SK-N-SH (cell line): ENCODE measurements at regions not wholly inside any gene's neighbourhood (a gene's known extent, or its start where the extent isn't known, plus 50 kb on each side); places are given as distances from the start of the nearest gene placed in this dataset.

ENCODE experiments used
- CTCF ChIA-PET: fragments of 300-600, 350-600 bp; formaldehyde crosslinking; extraction: SDS; loops from one replicate; lab custom pipeline; 2021; lab: Yijun Ruan, JAX
- POLR2A ChIA-PET: fragments of 350-600 bp; sonication (Branson Sonifier 250); formaldehyde crosslinking; extraction: SDS; loops from one replicate; lab custom pipeline; 2020; ENCODE audit warnings: antibody characterized with exemption, inconsistent platforms; lab: Yijun Ruan, JAX
- DNase-seq: peaks from one replicate; pipeline ENCODE4 v3.0.0; 2012
- H2AFZ ChIP-seq: fragments of 200-600 bp; sonication (generic); 2 replicates; pipeline ENCODE4 v1.8.1; 2016; ENCODE audit warnings: antibody characterized with exemption, mild to moderate bottlenecking, low read depth
- H3F3A ChIP-seq: fragments of 200-600 bp; sonication (generic); replicated peaks from 2 replicates; pipeline ENCODE3; 2016; ENCODE audit warnings: antibody characterized with exemption, mild to moderate bottlenecking; ENCODE audit not compliant: insufficient read depth
- H3K27ac ChIP-seq, 2 experiments: fragments of 200-500 bp in 1 of 2; fragments of 200-600 bp in 1 of 2; sonication (Bioruptor generic) in 1 of 2; sonication (generic), shearing (Covaris generic) in 1 of 2; 2 replicates each; pipeline versions ENCODE4 v1.5.1 to v1.6.1; 2014 to 2016; ENCODE audit warnings: low read depth in 2 of 2, inconsistent platforms in 1 of 2, low read length in 1 of 2, mild to moderate bottlenecking in 1 of 2, mixed read lengths in 1 of 2
- H3K27me3 ChIP-seq: fragments of 200-600 bp; sonication (generic), shearing (Covaris generic); 2 replicates; pipeline ENCODE4 v1.6.1; 2016; ENCODE audit warnings: mixed run types; ENCODE audit not compliant: insufficient read depth
- H3K36me3 ChIP-seq, 2 experiments: fragments of 200-500 bp in 1 of 2; fragments of 200-600 bp in 1 of 2; sonication (Bioruptor generic) in 1 of 2; sonication (generic) in 1 of 2; replicated peaks in 1 of 2; 2 replicates each; pipeline versions ENCODE3 to v1.5.1; 2014 to 2016; ENCODE audit warnings: low read length in 1 of 2, mild to moderate bottlenecking in 1 of 2; ENCODE audit not compliant: insufficient read depth in 2 of 2, control insufficient read depth in 1 of 2
- H3K4me1 ChIP-seq, 2 experiments: fragments of 200-500 bp in 1 of 2; fragments of 200-600 bp in 1 of 2; sonication (Bioruptor generic) in 1 of 2; sonication (generic), shearing (Covaris generic) in 1 of 2; 2 replicates each; pipeline versions ENCODE4 v1.5.1 to v1.6.1; 2014 to 2016; ENCODE audit warnings: low read depth in 1 of 2, low read length in 1 of 2, mixed run types in 1 of 2; ENCODE audit not compliant: insufficient read depth in 2 of 2, control insufficient read depth in 1 of 2
- H3K4me2 ChIP-seq: fragments of 200-600 bp; sonication (generic), shearing (Covaris generic); 2 replicates; pipeline ENCODE4 v1.6.1; 2017; ENCODE audit warnings: mixed run types
- H3K4me3 ChIP-seq, 2 experiments: fragments of 200-500 bp in 1 of 2; fragments of 200-600 bp in 1 of 2; sonication (Bioruptor generic) in 1 of 2; sonication (generic), shearing (Covaris generic) in 1 of 2; 2 replicates each; pipeline versions ENCODE4 v1.5.1 to v1.8.1; 2014 to 2016; ENCODE audit warnings: low read depth in 2 of 2, inconsistent platforms in 1 of 2, low read length in 1 of 2, mild to moderate bottlenecking in 1 of 2, mixed read lengths in 1 of 2, moderate library complexity in 1 of 2
- H3K79me2 ChIP-seq: fragments of 200-600 bp; sonication (generic); 2 replicates; pipeline ENCODE4 v1.8.1; 2017; ENCODE audit warnings: mild to moderate bottlenecking; ENCODE audit not compliant: insufficient read depth
- H3K9ac ChIP-seq: fragments of 200-600 bp; sonication (generic); 2 replicates; pipeline ENCODE4 v1.6.1; 2017; ENCODE audit warnings: mixed run types
- H3K9me2 ChIP-seq: fragments of 200-600 bp; sonication (generic); 2 replicates; pipeline ENCODE4 v1.6.1; 2017; ENCODE audit warnings: mixed run types
- H3K9me3 ChIP-seq: fragments of 200-600 bp; sonication (generic); 2 replicates; pipeline ENCODE4 v1.6.1; 2017; ENCODE audit warnings: mixed run types, mild to moderate bottlenecking, moderate library complexity
- H4K20me1 ChIP-seq: fragments of 200-600 bp; sonication (generic); 2 replicates; pipeline ENCODE4 v1.6.1; 2017; ENCODE audit warnings: mild to moderate bottlenecking, mixed run types; ENCODE audit not compliant: insufficient read depth
- CHD2 ChIP-seq: fragments of 150-350 bp; IDR thresholded peaks from 2 replicates; pipeline ENCODE4 v1.6.1; 2018; ENCODE audit warnings: low read length; ENCODE audit not compliant: partially characterized antibody
- ELF1 ChIP-seq: IDR thresholded peaks from 2 replicates; pipeline ENCODE4 v1.4.0; 2012
- EZH2phosphoT487 ChIP-seq: fragments of 200-600 bp; sonication (generic); IDR thresholded peaks from 2 replicates; pipeline ENCODE4 v1.6.1; 2017; ENCODE audit warnings: low read depth, mixed run types, mild to moderate bottlenecking, antibody characterized with exemption, moderate library complexity, borderline replicate concordance
- FOSL2 ChIP-seq: IDR thresholded peaks from 2 replicates; pipeline ENCODE4 v1.4.0; 2012; ENCODE audit warnings: low read depth, mild to moderate bottlenecking, moderate library complexity, borderline replicate concordance
- GATA2 ChIP-seq: sonication (generic); formaldehyde crosslinking; IDR thresholded peaks from 2 replicates; pipeline ENCODE4 v1.5.0; 2020; ENCODE audit warnings: mild to moderate bottlenecking, missing genetic modification reagents
- MXI1 ChIP-seq: IDR thresholded peaks from 2 replicates; pipeline ENCODE4 v1.6.1; 2012; ENCODE audit warnings: mild to moderate bottlenecking, low read depth, low read length, improper control_type of control experiment
- NFIC ChIP-seq: IDR thresholded peaks from 2 replicates; pipeline ENCODE4 v1.4.0; 2012; ENCODE audit warnings: borderline replicate concordance
- NRF1 ChIP-seq: IDR thresholded peaks from 2 replicates; pipeline ENCODE4 v1.6.1; 2012; ENCODE audit warnings: low read depth, mild to moderate bottlenecking, low read length
- REST ChIP-seq: IDR thresholded peaks from 2 replicates; pipeline ENCODE4 v1.6.1; 2012; ENCODE audit warnings: mild to moderate bottlenecking, low read depth, low read length, moderate library complexity
- RXRA ChIP-seq: IDR thresholded peaks from 2 replicates; pipeline ENCODE4 v1.4.0; 2012; ENCODE audit warnings: low read depth, mild to moderate bottlenecking, borderline replicate concordance
- SMC3 ChIP-seq: IDR thresholded peaks from 2 replicates; pipeline ENCODE4 v1.6.1; 2012; ENCODE audit warnings: low read depth, low read length, improper control_type of control experiment
- TAF1 ChIP-seq: IDR thresholded peaks from 2 replicates; pipeline ENCODE4 v1.6.1; 2012; ENCODE audit warnings: low read depth, mild to moderate bottlenecking, low read length, moderate library complexity, borderline replicate concordance
- USF1 ChIP-seq: IDR thresholded peaks from 2 replicates; pipeline ENCODE4 v1.4.0; 2012; ENCODE audit warnings: low read depth, borderline replicate concordance
- USF2 ChIP-seq: fragments of 150-350 bp; IDR thresholded peaks from 2 replicates; pipeline ENCODE4 v1.6.1; 2017; ENCODE audit warnings: antibody characterized with exemption, low read length, low read depth, borderline replicate concordance
- ZBTB33 ChIP-seq: IDR thresholded peaks from 2 replicates; pipeline ENCODE4 v1.4.0; 2012; ENCODE audit warnings: low read depth, borderline replicate concordance

GRCh38 chr4:126995235-126995634 lies 637.5 kb upstream of the INTU start:
- Histone ChIP-seq H3K4me1 (no peaks in the 10 kb centered on the region; a peak in 1 of 4 replicates), H3K79me2 (no peaks in the 10 kb centered on the region), H3K9ac (no peak overlapping the region), H3K4me3 (no peak overlapping the region), H3K9me2 (no peaks in the 10 kb centered on the region), H3K4me2 (no peak overlapping the region), H3K27ac (no peak overlapping the region), H3K27me3 (no peaks in the 10 kb centered on the region), H3K9me3 (no peaks in the 10 kb centered on the region), H3F3A (no peaks in the 10 kb centered on the region), H4K20me1 (no peaks in the 10 kb centered on the region), H3K36me3 (no peaks in the 10 kb centered on the region), H2AFZ (no peak overlapping the region)
- TF ChIP-seq CHD2 (no peak), NFIC (no peak), RXRA (no peak), FOSL2 (no peak), SMC3 (no peak), ELF1 (no peak), TAF1 (no peak), USF2 (no peak), ZBTB33 (no peak), GATA2 (CRISPR knock-in tag) (no peak), REST (no peak), MXI1 (no peak), NRF1 (no peak), EZH2phosphoT487 (no peak), USF1 (no peak)
- ChIA-PET POLR2A (no interaction called here), CTCF (no interaction called here)
- DNase-seq = no peak
